NCI-H526 treated with DMSO at 0.1 percent for 48 hours (cell line): ENCODE measurements at regions not wholly inside any gene's neighbourhood (a gene's known extent, or its start where the extent isn't known, plus 50 kb on each side); places are given as distances from the start of the nearest gene placed in this dataset.

Experiments
- DNase-seq: peaks from one replicate; lab custom pipeline; 2025; lab: John Stamatoyannopoulos, UW

DNA sequence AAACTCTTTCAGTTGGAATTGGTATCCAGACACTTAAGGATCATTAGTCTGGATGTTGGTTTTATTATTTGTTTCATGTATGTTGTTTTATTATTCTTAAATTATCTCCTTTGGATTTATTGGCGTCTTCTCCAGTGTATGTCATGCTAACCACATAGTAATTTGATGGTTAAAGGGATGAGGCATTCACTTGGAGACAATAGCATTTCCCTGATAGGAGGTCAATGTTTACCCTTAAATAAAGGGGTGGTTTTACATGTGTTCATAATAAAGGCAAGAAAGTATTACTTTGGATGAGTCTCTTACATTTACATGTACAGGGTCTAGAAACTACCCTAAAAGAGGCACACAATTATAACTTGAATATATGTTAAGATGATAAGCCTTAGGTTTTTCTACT, 51.2 kb upstream of the RNF144B start:
- DNase-seq: no peak

DNA sequence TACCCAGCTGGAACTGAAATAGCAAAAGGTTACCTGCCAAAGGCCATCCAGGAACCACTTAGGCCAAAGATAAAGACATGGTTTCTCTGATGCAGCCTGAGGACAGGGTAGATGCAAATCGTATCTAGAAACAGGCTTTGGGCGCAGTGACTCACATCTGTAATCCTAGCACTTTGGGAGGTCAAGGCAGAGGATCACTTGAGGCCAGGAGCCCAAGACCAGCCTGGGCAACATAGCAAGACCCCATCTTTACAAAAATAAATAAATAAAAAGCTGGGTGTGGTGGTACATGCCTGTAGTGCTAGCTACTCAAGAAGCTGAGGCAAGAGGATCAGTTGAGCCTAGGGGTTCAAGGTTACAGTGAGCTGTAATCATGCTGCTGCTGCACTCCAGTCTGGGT, 52.9 kb upstream of the RNF144B start:
- DNase-seq: no peak

DNA sequence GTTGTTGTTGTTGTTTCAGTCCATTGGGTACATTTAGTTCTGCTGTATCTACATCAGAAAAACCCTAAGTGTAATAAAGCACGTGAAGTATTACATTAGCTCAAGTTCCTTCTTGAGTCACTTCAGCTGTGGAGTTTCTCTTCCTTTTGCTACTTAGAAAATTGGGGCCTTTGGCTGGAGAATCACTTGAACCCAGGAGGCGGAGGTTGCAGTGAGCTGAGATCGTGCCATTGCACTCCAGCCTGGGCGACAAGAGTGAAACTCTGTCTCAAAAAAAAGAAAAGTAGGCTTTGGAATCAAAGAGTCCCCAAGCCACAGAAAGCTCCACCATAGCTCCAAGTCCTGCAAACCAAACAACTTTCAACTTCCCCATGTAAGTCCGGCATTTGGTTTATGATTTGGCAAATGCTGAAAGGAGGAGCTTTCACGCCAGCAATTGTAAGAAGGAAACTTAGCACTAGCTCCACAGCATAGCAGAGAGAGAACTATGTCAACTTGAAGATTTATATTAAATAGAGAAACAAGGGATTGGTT, 56.5 kb upstream of the RNF144B start:
- no peak for DNase-seq

DNA sequence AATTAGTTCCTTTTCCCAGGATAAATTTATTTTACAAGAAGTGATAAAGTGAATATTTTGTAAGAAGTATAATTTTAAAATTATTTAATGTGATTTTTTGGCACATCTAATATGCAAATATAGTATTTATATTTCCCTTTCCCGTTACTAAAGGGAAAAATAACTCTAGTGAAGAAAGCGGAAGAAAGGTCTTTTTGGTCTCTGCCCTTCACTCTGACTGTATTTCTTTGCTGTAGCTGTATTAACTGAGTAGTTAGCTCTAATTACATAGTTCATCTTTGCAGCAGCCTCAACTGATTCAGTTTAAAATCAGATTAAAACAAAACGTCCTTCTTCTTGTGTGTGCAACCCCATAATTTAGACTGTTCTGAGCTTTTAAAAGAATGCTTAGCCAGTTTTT, 57.4 kb upstream of the RNF144B start:
- no peak for DNase-seq

DNA sequence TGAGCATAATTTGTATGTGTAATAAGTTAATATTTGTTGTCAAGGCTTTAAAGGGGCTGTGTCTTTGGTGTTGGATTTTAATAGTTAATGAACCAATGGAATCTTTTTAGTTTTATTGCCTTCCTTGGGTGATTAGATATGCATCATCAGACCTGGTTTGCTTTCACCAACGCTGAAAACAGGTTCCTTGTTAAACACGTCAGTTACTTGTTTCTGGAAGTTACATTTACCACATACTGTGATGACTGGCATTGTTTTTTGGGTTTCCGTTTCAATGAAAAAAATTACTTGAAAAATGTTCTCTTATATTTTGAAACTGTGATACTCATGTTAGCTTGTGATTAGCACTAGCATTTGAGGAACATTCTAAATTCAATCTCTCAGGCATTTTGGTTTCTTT, 58.6 kb upstream of the RNF144B start:
- peak; percentile 86 for DNase-seq

DNA sequence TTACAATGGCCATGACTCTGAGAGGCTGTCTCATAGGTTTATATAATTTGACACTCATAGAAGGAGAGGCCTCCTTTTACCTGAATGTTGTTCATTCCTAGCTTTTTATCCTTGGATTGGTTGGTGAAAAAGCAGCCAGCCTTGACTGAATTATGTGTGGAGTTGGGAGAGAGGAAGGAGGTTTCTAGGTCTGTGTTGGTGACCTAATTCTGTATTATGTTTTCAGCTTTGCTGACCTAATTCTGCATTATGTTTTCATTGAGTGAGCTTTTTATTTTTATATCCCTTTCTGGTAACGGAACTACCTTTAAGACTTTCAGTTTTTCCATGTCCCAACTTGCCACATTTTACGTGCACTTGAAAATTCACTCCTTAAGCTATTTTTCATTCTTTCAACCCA, 59.1 kb upstream of the RNF144B start:
- no peak for DNase-seq

DNA sequence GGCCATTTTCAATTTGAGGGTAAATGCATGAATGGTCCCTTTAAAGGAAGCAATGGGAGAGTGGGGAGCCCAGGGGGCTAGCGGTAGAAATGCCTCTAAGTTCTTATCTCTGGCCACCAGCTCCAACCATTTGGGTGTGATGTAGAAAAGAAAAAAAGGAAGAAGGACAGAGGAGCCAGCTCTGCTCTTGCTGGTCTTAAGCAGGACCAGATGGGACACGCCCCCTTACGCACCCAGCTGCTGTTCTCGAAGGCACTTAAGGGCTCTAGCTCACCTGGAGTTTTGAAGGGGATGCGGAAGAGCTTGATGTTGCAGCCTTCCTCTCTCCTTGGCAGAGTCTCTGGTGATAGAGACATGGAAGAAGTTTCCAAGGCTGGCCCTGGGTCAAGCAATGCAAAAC, 59.5 kb upstream of the RNF144B start:
- peak; percentile 40 for DNase-seq

DNA sequence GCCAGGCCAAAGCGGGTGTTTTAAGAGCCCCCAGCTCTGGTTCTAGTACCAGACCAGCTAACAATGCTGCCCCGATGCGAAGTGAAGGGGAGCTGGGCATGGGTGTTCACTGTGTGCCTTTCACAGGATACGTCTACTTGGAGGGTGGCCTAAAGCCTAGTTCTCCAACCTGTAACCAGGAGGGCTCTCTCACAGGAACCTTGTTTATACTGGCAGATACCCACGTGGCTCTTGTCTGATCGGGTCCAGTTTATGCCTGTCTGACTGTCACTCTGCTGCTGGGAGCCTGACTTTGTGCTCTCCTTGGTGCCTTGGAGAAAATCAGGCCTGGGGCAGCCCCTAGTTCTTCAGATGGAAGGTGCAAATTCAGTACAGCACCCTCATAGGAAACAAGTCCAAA, 60.2 kb upstream of the RNF144B start:
- no peak for DNase-seq

DNA sequence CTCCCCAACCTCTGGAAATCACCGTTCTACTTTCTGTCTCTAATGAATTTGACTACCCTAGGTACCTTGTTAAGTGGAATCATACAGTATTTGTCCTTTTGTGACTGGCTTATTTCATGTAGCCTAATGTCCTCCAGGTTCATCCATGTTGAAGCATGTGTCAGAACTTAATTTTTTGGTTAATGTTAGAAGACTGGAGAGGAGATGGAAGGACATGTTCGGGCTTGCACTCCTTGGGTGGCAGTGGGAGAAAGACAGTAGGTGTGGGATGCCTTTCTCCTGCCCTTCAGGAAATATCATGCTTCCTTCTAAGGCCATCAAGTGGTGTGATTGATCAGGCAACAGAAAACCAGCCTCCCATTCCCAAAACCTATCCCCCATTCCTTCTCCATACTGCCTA, 61.1 kb upstream of the RNF144B start:
- DNase-seq: no peak

DNA sequence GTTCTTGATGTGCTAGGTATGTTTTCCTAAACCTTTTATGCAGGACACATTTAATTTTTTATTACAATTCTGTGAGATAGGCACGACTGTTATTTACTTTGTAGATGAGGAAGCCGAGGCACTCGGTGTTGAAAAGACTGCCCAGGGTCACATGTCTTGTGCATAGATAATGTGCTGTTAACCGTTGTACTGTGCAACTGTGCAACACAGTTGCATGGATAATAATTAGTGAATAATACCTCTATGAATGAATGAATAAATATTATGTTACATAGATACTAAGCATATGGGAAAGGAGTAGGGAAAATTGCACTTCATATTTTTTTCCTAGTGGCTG, 60.3 kb upstream of the DEK start:
- no peak for DNase-seq

DNA sequence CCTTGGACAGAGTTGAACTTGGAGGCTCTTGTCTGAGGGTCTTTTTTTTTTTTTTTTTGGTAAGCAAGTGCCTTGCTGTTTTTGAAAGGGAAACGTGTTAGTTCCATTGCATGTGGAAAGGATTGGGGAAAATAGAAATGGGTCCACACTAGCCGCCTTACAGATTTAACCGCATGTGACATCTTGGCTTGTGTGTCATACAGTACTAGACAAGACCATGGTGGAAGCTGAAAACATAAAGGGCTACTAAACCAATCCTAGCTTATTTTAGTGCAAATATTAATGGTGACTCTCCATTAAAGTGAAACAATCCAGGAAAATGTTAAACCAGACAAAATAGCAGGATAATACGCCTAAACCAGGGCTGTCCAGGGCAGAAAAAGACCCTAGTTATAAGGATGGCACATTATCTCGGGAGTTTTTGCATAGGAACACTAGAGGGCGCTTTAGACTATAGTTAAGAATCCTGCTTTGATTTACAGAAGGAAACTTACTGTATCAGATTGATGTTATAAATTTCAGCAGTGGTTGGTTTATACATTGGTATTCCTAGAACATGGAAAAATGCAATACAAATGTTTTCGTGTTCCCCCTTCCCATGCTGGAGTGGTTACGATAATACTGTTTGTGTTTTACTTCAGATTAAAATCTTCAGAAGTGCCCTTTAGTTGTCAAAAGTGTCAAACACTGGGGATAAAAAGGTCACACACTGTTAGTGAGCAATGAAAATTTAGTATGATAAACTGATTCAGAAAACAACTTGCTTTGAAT, 59.8 kb upstream of the DEK start:
- DNase-seq: peak; percentile 60

DNA sequence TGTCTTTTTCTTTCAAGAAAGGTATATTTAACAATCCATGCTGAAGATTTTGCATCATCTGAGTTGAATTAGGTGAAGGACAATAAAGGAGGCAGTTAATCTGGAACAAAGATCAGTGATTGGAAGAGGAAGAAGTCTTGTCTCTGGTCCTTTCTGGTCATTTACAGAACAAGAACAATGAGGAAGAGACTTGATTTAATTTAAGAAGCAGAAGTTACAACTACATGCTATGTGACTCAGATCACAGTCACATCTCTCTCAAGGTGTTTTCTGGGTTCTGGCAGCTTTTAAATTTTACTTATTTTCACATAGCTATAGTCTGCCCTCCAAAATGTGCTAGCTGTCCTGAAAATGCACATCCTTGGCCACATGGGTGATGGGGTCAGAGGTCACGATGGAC, 53.5 kb upstream of the DEK start:
- DNase-seq: no peak

DNA sequence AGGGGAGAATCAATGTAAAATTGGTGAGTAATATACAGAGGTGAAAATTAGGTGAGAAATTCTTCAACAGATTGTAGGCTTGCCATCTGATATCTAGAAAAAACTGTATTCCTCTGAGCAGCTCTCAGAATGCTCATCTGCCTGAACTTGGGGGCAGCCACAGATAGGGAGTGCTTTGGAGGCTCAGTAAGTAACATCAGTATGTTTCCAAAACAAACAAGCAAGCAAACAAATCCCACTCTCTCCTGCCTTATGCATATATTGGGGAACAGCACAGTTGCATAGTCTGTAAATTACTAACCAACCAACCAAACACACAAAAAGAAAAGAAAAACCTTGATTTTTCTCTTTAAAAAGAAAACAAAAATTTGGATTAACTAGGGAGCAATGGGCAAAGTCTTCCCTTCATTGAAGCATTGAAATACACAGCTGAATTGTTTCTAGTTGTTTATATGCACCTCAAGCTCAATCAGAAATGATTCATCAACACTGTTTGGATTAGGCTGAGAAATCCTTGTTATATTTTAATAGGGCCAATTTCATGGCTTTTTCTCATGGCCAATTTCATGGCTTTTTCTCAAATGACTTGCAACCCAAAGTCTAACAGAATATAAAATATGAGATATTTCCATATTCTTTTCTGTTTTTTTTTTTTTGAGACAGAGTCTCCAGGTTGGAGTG, 50.1 kb upstream of the DEK start:
- DNase-seq: no peak
